Islet precursor cell (in vitro differentiated cells): ENCODE measurements at regions not wholly inside any gene's neighbourhood (a gene's known extent, or its start where the extent isn't known, plus 50 kb on each side); places are given as distances from the start of the nearest gene placed in this dataset.
"Not testable (repeated sequence)": the region's sequence is repeated elsewhere in the genome, so short reads cannot be mapped to it uniquely, and the experiment has no call there.

Experiments used
- DNase-seq: peaks from one replicate; pipeline ENCODE4 v3.0.0-alpha.2; 2018

DNA sequence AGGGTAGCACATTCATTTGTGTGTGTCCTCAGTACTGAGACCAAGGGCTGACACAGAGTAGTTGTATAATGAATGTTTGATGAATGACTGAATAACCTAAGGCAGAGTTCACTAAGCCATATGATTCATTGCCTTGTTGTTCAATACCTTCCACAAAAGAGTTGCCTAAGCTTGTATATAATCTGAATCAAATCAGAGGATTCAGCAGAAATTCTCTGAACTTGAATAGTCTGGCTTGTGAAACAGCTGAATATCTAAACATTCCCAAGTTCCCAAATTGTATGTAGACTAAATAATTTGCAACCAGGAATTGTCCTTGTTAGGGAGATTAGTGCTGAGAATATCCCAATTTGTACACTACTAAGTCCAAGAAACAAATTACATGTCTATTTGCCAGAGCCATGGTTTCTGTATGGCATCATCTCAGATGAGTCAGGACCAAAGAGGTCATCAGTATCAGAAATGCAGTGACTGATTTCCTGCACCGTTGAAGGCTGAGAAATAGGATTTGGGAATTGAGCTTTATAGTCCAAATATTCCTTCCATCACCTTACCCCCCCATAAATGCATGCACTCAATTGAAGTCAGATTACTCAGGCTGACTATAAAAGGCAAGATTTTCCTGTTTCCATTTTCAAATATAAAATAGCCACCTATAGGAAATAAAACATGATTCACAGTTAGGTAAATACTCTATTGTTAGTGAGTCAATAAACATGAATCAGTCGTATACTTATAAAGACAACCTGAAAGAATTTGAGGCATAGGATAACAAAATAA lies 168.7 kb downstream of the PHLDA1 start:
- DNase-seq, result no peak

DNA sequence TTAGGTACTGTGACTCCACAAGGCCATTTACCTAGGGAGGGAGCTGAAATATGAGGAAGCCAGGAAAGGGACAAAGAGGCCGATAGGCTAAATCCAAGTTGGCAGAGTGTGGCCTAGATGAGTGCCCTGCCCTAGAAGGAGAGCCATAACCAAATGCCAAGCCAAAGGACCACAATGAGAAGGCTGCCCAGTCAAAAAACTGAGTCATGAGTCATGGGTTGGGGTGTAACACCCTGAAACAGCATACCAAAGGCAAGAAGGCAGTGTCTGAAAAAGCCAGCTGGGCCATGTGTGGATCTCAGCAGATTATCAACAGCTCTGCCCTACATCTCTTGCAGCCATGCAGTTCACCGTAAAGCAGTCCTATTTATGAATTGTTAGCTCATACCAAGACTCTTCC lies 171.7 kb downstream of the PHLDA1 start:
- DNase-seq, result no peak

DNA sequence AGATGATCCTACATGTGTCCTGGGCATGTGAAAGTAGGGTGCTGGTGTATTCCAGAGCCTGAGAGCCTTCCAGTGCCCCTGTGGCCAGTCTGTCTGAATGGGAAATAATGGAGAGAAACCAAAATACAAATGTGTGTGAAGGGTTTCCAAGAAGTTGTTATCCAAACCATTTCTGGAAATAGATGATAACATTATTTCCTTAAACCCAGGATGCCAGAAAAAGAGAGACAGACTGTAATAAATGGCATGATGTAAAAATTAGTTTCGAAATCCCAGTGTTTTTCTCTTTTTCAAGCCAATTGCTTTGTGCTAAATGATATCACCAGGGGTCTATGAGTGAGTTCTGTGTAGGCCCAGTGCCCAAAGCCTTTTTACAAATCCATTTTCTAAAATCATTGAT lies 175.3 kb downstream of the PHLDA1 start:
- no peak for DNase-seq

DNA sequence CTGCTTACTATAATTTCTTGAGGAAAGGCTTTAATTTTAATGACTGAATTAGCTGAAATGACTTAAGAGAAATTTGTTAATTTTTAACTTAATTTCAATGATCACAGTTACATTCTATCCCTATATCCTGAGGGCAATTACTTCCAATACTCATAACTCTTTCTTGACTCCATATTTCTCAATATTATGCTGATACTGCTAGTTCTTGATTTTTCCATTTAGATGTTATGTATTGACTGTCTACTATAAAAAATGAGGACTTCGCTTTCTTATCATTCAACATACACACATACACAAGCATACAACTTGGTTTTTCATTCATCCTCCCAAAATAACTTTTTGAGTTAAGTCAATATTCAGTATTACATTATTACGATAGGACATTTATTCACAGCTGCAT lies 176.2 kb downstream of the PHLDA1 start:
- no peak for DNase-seq

DNA sequence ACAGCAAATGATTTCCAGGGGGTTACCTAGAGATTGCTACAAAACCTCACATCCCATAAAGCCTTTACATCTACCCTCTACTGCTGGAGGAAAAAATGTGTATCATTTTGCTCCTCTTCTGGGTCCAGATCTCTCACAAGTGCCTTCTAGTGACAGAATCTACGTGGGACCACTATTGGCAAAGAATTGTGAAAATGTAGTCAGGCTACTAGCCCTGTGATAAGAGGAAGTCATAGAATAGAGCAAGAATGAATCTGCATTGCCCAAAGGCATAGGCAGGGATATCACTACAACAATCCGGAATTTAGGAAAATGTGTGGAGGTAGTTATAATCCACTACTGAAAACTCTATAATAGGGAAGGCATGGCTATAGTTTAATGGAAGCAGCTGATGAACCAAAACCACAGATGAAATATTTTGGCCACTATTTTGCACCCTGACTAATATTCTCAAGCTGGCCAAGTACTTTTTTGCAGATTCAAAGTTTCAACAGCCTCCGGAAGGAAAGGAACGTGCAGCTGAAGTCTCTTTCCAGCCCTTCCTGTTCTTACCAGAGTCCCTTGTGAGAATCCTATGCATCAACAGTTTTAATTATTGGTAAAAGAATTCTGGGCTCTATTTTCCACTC lies 176.8 kb downstream of the PHLDA1 start:
- no peak for DNase-seq

DNA sequence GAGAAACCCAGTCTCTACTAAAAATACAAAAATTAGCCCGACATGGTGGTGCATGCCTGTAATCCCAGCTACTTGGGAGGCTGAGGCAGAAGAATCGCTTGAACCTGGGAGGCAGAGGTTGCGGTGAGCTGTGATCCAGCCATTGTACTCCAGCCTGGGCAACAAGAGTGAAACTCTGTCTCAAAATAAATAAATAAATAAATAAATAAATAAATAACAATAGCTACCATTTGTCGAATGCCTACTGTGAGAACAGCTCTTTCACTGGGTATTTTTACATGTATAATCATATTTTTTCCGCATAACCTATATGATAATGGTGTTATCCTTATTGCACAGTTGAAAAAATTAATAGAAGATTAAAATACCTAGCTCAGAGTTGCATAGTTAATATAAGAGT lies 177.4 kb downstream of the PHLDA1 start:
- DNase-seq, result not testable (repeated sequence)

DNA sequence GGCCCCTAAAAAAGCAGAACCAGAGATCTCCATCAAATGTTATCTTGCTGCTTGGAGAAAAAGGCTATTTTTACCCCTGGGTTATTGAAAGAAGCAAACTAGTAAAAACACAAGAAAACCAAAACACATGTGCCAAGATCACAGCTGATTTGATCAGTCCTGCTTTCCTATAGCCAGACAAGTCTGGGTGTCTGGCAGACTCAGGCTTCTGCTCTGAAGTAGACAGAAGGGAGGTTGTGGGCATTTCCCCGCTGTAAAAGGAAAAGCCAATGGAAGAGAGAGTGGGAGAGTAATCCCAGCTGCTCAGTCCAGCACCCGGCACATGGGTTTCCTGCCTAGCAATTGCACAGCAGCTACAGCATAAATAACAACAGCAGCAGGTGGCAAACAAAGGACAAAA lies 177.9 kb downstream of the PHLDA1 start:
- DNase-seq, result no peak

DNA sequence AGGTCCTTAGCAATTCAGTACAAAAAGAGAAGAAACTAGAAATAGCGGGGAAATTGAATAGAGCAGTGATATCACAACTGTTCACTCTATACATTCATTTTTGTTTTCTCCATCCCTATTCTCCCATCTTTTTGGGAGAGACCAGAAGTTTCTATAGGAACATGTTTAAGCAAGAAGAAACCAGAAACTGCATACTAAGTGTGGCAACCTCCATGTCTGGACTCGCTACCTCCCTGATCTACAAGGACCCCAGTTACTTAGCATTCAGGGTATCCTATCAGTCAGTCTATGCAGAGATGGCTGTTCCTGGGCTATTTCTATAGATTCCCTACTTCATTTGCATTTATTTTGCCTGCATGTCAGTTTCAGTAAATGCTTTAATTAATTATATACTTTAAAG lies 178.6 kb downstream of the PHLDA1 start:
- DNase-seq, result no peak

DNA sequence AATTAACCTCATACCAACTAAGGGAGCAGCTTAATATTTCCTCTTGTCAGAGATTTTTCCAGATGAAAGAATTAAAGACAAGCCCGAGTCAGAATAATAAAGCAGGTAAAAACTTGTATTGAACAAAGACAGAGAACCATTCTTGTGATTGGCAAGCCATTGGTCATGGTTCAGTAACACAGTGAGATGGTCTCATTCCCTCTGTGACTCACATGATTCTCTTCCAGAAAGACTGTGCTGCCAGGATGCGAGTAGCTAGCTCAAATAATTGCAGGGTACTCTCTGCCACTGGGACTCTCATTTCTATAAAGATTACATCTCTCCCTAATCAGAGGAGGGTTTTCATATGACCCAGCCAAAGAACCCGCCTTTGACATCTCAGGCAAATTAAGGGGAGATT lies 179.4 kb downstream of the PHLDA1 start:
- DNase-seq, result no peak

DNA sequence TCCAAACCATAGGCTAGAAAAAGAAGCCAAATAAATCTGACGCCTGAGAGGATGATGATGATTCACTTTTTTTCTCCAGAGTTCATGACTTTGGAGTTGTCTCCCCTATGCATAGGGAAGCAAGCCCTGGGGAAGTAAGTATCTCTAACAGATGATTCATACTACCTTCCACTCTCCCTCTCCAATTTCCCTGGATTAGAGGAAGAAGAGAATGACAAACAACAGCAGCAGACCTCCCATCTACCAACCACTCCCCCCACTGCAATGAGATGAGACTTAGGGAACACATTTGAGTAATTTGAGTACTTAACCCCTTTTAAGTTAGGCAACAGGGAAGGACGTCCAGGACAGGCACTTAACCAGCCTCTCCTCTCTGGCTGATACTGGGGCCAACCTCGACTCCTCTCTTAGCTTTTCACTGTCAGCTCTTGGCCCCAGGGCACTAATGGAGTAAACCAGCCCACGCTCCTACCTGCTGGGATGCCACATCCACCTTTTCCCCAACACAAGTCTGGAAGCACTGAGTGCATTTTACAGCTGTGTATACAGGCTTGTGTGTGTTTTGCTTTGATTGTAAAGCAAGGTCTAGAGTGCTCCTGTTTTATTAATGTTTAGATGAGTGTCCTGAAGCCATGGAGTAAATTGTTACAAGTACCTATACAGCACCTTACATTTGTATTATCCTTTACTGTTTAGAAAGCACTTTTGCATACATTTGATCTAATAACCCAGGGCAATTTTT lies 180.7 kb downstream of the PHLDA1 start:
- DNase-seq, result peak; percentile 97

DNA sequence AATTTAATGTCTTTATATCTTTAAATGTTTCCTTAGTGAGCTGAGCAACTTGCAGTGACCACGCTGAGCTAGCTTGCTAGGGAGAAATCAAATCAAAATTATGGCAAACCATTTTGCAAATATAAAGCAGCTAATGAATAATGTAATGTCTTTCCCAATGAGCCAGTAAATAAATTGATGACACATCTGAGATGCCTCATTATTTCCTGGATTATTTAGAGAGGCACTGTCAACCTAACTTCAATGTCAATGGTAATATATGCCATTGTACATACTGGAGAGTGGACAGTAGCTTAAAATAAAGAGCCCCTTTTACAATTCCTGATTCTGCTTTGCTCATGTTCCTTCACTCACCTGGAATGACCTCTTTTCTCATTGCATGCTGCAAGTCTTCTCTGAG lies 182.6 kb downstream of the PHLDA1 start:
- no peak for DNase-seq

DNA sequence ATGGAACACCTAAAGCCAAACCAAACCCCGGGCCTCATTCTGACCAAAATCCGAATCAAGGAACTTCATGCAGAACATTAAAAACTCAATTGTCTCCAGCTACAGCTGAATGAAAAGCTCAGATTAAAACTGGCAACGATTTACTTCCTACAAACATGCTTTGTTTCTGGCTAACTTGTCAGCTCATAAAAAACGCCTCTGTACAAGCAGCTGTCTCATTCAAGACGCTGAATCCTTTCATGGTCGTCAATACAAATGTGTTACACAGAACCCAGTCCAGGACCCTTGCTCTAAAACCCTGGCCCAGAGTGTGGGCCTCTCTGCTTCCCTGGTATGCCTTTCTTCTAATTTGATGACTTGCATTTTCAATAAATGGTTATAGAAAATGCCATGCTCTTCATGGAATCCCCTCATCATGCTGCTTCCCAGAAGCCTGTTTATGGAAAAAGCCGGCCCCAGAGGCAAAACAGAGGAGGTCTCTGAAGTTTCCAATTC lies 183.1 kb downstream of the PHLDA1 start:
- DNase-seq, result no peak

DNA sequence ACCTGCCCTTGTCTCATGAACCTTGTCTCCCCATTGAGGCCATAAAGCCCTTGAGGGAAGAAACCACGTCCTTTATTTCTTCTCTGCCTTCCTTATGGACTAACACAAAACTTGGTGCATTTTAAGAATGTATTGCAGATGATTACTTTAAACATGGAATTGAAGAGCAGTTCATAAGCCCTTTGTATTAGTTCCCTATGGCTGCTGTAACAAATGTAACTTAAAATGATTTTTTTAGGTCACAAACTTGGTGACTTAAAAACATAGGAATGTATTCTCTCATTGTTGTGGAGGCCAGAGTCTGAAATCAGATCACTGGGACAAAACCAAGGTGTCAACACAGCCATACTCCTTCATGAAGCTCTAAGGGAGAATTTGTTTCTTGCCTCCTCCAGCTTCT lies 185.5 kb downstream of the PHLDA1 start:
- DNase-seq, result no peak

DNA sequence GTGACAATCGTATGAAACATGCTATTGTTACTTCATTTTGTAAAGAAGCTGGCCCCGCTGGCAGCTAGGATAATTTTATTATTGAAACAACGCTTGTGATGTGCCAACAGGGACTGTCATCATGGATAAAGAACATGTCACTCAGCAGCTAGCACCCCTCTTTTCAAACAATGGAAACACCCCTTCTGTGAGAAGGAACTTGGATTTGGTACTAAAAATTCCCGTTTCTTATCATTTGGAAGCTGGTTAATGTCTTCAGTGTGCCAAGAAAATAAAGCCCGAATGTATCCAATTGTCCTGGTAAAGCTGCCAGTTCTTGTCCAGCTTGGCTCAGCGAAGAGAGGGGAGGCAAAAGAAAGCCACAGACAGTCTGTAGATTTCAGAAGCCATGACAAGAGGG lies 186.6 kb downstream of the PHLDA1 start:
- no peak for DNase-seq

DNA sequence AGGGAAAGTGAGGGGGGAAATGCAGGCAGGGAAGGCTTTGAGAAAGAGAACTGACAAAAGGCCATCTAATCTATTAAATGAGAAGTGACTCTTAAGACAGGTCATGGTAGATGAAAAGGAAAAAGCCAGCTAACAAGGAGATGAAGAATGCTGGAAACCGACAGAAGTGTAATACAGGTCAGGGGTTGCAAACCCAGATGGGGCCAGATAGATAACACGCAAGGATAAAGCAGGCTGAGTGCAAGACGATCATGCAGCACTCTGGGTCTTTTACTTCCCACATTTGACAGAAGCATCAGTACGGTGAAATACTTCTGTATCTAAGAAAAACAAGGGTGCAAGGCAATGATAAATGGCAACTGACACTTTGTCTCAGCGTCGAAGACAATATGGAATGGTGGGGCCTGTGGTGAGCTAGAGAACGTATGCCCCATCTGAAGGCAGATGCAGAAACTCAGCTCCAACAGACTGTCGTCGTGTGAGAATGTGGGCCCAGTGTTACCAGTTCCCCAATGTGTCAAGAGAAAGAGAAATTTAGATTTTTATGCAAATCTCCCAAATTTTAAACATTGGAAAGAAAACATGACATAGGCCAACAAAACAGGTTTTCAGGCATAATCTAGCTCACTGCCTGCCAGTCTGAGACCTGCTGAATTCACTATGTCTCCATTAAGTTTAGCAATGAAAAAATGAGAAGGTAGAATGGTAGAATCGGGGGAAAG lies 187.4 kb downstream of the PHLDA1 start:
- DNase-seq, result no peak

DNA sequence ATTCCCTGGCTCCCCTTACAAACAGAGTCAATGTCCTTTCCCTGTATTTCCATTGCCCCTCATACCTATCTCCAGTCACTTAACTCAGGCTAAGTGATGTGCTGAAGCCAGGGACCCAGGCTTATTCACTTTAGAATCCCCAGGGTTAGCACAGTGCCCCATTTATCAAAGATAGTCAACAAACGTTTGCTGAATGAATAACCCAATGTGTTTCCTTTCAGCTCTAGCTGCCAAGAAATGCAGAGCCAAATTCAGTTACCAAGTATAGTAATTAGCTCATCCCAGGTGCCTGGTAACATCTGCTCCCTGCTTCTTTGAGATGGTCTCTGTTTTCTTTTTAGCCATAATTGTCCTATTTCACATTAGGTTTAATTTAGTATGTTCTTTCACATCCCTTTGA lies 189.5 kb downstream of the PHLDA1 start:
- DNase-seq, result no peak

DNA sequence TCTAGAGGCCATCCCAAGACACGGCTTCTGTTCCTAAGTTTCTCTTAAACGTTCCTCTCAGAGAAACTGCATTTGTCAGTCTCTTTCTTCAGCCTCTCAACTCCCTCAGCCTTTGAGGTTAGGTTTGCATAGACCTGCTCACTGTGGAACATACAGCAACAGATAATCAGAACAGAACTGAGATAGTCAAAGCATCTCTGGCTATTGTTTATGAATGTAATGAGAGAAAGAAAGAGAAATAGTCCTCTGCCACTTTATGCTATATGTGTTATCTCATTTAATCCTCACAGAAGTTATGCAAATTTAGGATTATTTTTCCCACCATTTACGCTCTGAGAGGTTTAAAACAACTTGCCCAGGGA lies 190.6 kb downstream of the PHLDA1 start:
- no peak for DNase-seq

DNA sequence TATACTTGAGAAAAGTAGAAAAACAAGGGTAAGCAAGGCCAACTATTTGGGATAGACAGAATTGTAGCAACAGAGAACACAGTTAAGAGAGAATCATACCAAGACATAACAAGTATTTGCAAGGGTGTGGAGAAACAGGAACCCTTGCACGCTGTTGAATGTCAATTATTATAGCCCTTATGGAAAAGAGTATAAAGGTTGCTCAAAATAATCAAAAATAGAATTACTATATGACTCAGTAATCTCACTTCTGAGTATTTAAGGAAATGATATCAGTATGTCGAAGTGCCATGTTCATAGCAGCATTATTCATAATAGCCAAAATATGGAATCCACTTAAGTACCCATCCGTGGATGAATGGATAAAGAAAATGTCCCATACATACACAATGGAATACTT lies 193.3 kb downstream of the PHLDA1 start:
- no peak for DNase-seq

DNA sequence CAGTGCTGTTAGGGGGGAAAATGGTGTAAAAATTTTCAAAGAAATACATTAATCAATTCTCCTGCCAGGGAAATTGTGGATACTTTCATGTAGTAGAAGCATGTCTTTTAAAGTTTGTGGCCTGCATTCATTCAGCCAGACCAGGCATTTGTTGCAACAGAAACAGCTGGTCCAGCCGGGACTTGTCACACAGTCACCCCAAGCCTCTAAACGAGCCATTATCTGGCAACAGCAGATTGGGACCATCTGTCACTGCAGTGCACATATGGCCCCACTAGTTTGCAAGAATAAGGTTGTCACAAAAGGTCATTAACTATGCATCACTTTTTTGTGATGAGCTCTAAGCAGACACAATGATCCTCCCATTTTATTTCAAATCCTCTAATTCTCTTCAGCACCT lies 193.9 kb downstream of the PHLDA1 start:
- no peak for DNase-seq

DNA sequence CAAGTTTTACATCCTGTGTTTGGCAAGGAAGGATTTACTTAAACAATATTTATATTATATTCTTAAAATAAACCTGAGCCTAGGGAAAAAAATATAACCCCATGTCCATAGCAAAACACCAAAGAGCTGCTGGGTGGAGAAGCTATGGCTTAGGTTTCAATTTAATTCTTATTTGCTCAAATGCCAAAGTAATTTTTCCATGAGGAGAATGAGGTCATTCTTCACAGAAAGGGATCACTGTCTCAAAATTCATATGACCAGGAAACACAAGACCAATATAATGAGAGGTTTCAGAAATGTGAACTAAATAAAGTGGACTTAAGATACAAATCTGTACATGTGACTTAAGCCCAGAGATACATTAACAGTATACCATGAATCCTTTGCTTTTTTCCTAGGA lies 195.0 kb downstream of the PHLDA1 start:
- DNase-seq, result no peak

DNA sequence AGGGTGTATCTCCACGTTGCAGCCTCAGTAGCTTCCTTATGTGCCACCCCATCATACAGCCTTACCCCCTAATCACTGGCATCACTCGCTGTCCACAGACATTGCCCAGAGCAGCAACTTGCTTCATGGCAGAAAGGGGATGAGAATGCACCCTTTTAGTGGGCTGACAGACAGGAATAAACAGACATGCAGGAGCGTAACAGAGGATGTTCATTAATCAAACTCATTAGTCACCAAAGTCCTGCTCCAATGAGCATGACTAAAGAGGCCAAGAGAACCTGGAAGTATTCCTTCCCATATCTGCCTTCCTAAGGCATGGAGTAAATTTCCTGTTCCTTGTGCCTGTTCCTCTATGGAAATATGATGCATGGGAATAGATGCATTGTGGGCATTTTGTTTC lies 197.0 kb downstream of the PHLDA1 start:
- no peak for DNase-seq

DNA sequence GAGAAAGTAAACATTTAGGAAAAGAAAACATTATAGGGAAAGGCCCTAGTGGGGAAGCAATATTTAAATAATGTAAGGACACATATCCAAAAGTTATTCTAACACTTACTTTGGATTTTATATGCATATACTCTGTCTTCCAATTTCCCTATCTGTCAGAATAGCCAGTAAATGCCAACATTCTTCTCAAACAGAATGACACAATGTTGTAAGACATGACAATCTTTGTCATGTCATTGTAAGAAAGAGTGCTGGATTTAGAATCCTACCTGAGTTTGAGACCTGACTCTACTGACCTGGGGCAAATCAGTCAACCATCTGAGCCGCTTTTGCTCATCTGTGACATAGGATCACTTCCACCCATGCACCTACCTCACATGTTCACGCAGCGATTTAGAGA lies 198.3 kb downstream of the PHLDA1 start:
- DNase-seq, result no peak

DNA sequence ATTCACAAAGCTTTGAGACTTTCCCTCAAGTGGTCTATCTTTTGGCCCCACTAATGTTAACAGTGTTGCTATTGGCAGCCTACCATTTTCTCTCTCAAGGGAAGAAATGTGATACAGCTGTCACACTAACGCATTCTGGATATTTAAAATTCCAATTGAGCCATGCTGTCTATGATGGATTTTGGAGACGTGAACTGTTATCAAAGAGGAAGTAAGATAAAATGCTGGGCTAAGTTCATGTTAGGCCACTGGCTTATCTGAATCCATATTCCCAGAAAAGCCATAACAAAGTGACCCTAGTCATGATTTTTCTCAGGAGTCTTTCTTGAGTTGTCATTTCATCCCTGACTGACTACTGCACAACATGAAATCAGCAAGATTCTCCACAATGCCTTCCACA lies 200.2 kb downstream of the PHLDA1 start:
- no peak for DNase-seq

DNA sequence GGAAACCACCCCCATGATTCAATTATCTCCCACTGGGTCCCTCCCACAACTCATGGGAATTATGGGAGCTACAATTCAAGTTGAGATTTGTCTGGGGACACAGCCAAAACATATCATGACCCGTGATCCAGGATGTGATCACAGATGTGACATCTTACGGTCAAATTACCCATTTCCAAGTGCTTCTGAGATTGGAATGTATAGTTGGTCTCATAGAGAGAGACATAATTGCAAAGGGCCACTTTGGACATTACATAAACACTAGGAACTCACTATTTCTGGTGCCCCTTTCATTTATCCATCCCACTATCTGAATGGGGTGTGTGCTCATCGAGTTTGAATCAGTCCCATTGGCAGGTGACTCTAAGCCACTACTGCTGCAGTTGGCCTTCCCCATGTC lies 204.5 kb downstream of the PHLDA1 start:
- DNase-seq, result no peak
